HG03469 (cell line): ENCODE measurements at regions not wholly inside any gene's neighbourhood (a gene's known extent, or its start where the extent isn't known, plus 50 kb on each side); places are given as distances from the start of the nearest gene placed in this dataset.

Experiments used
- ATAC-seq: cut with Tn5 transposase; IDR thresholded peaks from one replicate; pipeline ENCODE4 v1.9.1; 2021; ENCODE audit warnings: mild to moderate bottlenecking, moderate library complexity, moderate number of reproducible peaks; ENCODE audit not compliant: unreplicated experiment

GRCh38 chr15:100703032-100703578 is 100.7 kb downstream of the ASB7 start:
- ATAC-seq = peak; percentile 99

GRCh38 chr15:100703671-100704070 is 101.3 kb downstream of the ASB7 start:
- no peak for ATAC-seq

- no peak for ATAC-seq
These were observed 102.1 kb downstream of the ASB7 start for GRCh38 chr15:100704281-100705055.

- ATAC-seq = no peak
These were observed 102.7 kb downstream of the ASB7 start for GRCh38 chr15:100705065-100705464.

- ATAC-seq = no peak
These were observed 103.5 kb downstream of the ASB7 start for GRCh38 chr15:100705841-100706240.

GRCh38 chr15:100707229-100707628 is 104.8 kb downstream of the ASB7 start:
- ATAC-seq = no peak

- ATAC-seq = no peak
These were observed 106.5 kb downstream of the ASB7 start for GRCh38 chr15:100708916-100709315.

GRCh38 chr15:100710222-100710621 is 107.8 kb downstream of the ASB7 start:
- no peak for ATAC-seq

GRCh38 chr15:100710744-100711515 is 108.5 kb downstream of the ASB7 start:
- ATAC-seq = no peak

GRCh38 chr15:100711516-100712021 is 109.2 kb downstream of the ASB7 start:
- ATAC-seq = no peak

- no peak for ATAC-seq
These were observed 109.8 kb downstream of the ASB7 start for GRCh38 chr15:100712226-100712625.

GRCh38 chr15:100713163-100713867 is 110.9 kb downstream of the ASB7 start:
- no peak for ATAC-seq

- no peak for ATAC-seq
These were observed 111.8 kb downstream of the ASB7 start for GRCh38 chr15:100714034-100714748.

- ATAC-seq = no peak
These were observed 112.5 kb downstream of the ASB7 start for GRCh38 chr15:100714749-100715342.

- ATAC-seq = no peak
These were observed 113.4 kb downstream of the ASB7 start for GRCh38 chr15:100715571-100716455.

GRCh38 chr15:100716456-100717085 is 114.2 kb downstream of the ASB7 start:
- ATAC-seq = no peak

- ATAC-seq = no peak
These were observed 115.2 kb downstream of the ASB7 start for GRCh38 chr15:100717596-100717995.
